Esophagus muscularis mucosa (tissue), 4 donors: ENCODE measurements at regions not wholly inside any gene's neighbourhood (a gene's known extent, or its start where the extent isn't known, plus 50 kb on each side); places are given as distances from the start of the nearest gene placed in this dataset.
"Not testable (repeated sequence)": the region's sequence is repeated elsewhere in the genome, so short reads cannot be mapped to it uniquely, and the experiment has no call there.

Experiments used
- DNase-seq: peaks from one replicate; pipeline ENCODE4 v3.0.0-alpha.2; 2017; ENCODE audit errors: extremely low spot score
- H3K27ac ChIP-seq, 4 donors: fragments of 200-600 bp; sonication (generic); replicated peaks in 1 of 4; 1 replicate in 3 of 4; 2 replicates in 1 of 4; pipeline ENCODE4 v1.5.1; 2016 to 2019; ENCODE audit warnings: mild to moderate bottlenecking in 1 of 4
- H3K27me3 ChIP-seq, 4 donors: fragments of 200-600 bp; sonication (generic); one replicate each; pipeline versions ENCODE4 v1.5.1 to v1.6.0; 2016 to 2019
- H3K36me3 ChIP-seq, 4 donors: fragments of 200-600 bp; sonication (generic); one replicate each; pipeline ENCODE4 v1.5.1; 2016 to 2019
- H3K4me1 ChIP-seq, 4 donors: fragments of 200-600 bp; sonication (generic); one replicate each; pipeline ENCODE4 v1.5.1; 2016 to 2019
- H3K4me3 ChIP-seq, 4 donors: fragments of 200-600 bp; sonication (generic); 1 replicate in 2 of 4; 2 replicates in 2 of 4; pipeline ENCODE4 v1.5.1; 2016 to 2019; ENCODE audit warnings: mild to moderate bottlenecking in 4 of 4, moderate library complexity in 1 of 4
- H3K9me3 ChIP-seq, 4 donors: fragments of 200-600 bp; sonication (generic); 1 replicate in 3 of 4; 2 replicates in 1 of 4; pipeline ENCODE4 v1.5.1; 2016 to 2019
- CTCF ChIP-seq, 3 experiments: fragments of 200-600 bp in 2 of 3; fragments of 450-650 bp in 1 of 3; sonication (generic) in 2 of 3; IDR thresholded peaks; one replicate each; pipeline ENCODE4 v1.5.1; 2017 to 2019; ENCODE audit warnings: antibody characterized with exemption in 3 of 3, mild to moderate bottlenecking in 2 of 3, moderate library complexity in 1 of 3
- EP300 ChIP-seq: sonication (generic); formaldehyde crosslinking; IDR thresholded peaks from one replicate; pipeline ENCODE4 v1.6.1; 2017; ENCODE audit warnings: antibody characterized with exemption
- POLR2A ChIP-seq: fragments of 450-650 bp; IDR thresholded peaks from one replicate; pipeline ENCODE4 v1.6.1; 2017; ENCODE audit warnings: antibody characterized with exemption, moderate library complexity, mild to moderate bottlenecking, low read depth
- POLR2AphosphoS5 ChIP-seq, 2 donors: sonication (generic); formaldehyde crosslinking; IDR thresholded peaks; one replicate each; pipeline ENCODE4 v1.6.1; 2017; ENCODE audit warnings: antibody characterized with exemption in 2 of 2
- WGBS: methylation state at CpG from one replicate; pipeline ENCODE4 v1.1.5; 2018; 5-methylcytosine and 5-hydroxymethylcytosine counted together
- intact Hi-C: fragments of 100-400 bp; cut with DNase I; formaldehyde crosslinking; loops from one replicate; pipeline ENCODE4 v1.15.1; 2023

- H3K4me3 ChIP-seq, result no peak overlapping the region
- 47% methylated on average over 1 of the region's 1 CpG for WGBS
- no peak for TF ChIP-seq EP300
- no peak for TF ChIP-seq CTCF (IDR thresholded peaks at IDR 0.05)
- no peak for TF ChIP-seq POLR2AphosphoS5 (IDR thresholded peaks at IDR 0.05)
- H3K27ac ChIP-seq, result no peak overlapping the region
- DNase-seq, result no peak
- peaks cover 0 to 12% (median 6%) of the 10 kb centered on the region in 4 donors for H3K9me3 ChIP-seq
- H3K36me3 ChIP-seq, result no peaks in the 10 kb centered on the region
- intact Hi-C loops, result no loop called here
- peaks cover 0 to 3% (median 0%) of the 10 kb centered on the region in 4 donors for H3K4me1 ChIP-seq
- H3K27me3 ChIP-seq, result peaks cover 0 to 3% (median 0%) of the 10 kb centered on the region in 4 donors
Observed at GRCh38 chr3:102360183-102360860, 74.5 kb upstream of the ZPLD1 start.

- Histone ChIP-seq H3K4me1 (peaks cover 0 to 3% (median 0%) of the 10 kb centered on the region in 4 donors), H3K36me3 (no peaks in the 10 kb centered on the region), H3K9me3 (peaks cover 0 to 12% (median 6%) of the 10 kb centered on the region in 4 donors), H3K27me3 (peaks cover 0 to 3% (median 0%) of the 10 kb centered on the region in 4 donors), H3K27ac (no peak overlapping the region), H3K4me3 (no peak overlapping the region)
- intact Hi-C loops, result no loop called here
- TF ChIP-seq POLR2AphosphoS5 (IDR thresholded peaks at IDR 0.05) (no peak), CTCF (IDR thresholded peaks at IDR 0.05) (no peak), EP300 (no peak), POLR2A (no peak)
- DNase-seq, result no peak
- WGBS, result 53% methylated on average over 3 of the region's 3 CpGs
Observed at GRCh38 chr3:102361101-102361500, 73.7 kb upstream of the ZPLD1 start.

GRCh38 chr3:102366116-102366515 is 68.7 kb upstream of the ZPLD1 start:
- intact Hi-C loops, DNase-seq, H3K27ac ChIP-seq, H3K36me3 ChIP-seq, H3K4me3 ChIP-seq, H3K27me3 ChIP-seq, H3K4me1 ChIP-seq: not testable (repeated sequence)
- 84% methylated on average over 1 of the region's 1 CpG for WGBS
- H3K9me3 ChIP-seq, result peaks cover 0 to 12% (median 6%) of the 10 kb centered on the region in 4 donors

GRCh38 chr3:102374863-102375634 is 59.8 kb upstream of the ZPLD1 start:
- no peaks in the 10 kb centered on the region for H3K4me1 ChIP-seq
- no peaks in the 10 kb centered on the region for H3K9me3 ChIP-seq
- no peak overlapping the region for H3K27ac ChIP-seq
- no peak for TF ChIP-seq POLR2AphosphoS5 (IDR thresholded peaks at IDR 0.05)
- TF ChIP-seq POLR2A, result no peak
- TF ChIP-seq CTCF (IDR thresholded peaks at IDR 0.05), result no peak
- no peak for TF ChIP-seq EP300
- no peak for DNase-seq
- intact Hi-C loops, result no loop called here
- WGBS, result 93% methylated on average over 2 of the region's 2 CpGs
- H3K27me3 ChIP-seq, result no peaks in the 10 kb centered on the region
- H3K4me3 ChIP-seq, result no peak overlapping the region
- H3K36me3 ChIP-seq, result no peaks in the 10 kb centered on the region

GRCh38 chr3:102378216-102378615 is 56.6 kb upstream of the ZPLD1 start:
- TF ChIP-seq CTCF (IDR thresholded peaks at IDR 0.05) (no peak), EP300 (no peak), POLR2AphosphoS5 (IDR thresholded peaks at IDR 0.05) (no peak), POLR2A (no peak)
- Histone ChIP-seq H3K27ac (no peak overlapping the region), H3K36me3 (no peaks in the 10 kb centered on the region), H3K9me3 (no peaks in the 10 kb centered on the region), H3K27me3 (no peaks in the 10 kb centered on the region), H3K4me1 (no peaks in the 10 kb centered on the region), H3K4me3 (no peak overlapping the region)
- 79% methylated on average over 4 of the region's 4 CpGs for WGBS
- DNase-seq, result no peak
- intact Hi-C loops, result no loop called here

- DNase-seq, H3K9me3 ChIP-seq, H3K27ac ChIP-seq, H3K27me3 ChIP-seq, intact Hi-C loops, H3K36me3 ChIP-seq, H3K4me1 ChIP-seq, H3K4me3 ChIP-seq: not testable (repeated sequence)
- WGBS, result 74% methylated on average over 6 of the region's 6 CpGs
Observed at GRCh38 chr3:102382201-102382600, 52.6 kb upstream of the ZPLD1 start.
